Caco-2 (cell line): ENCODE measurements at regions not wholly inside any gene's neighbourhood (a gene's known extent, or its start where the extent isn't known, plus 50 kb on each side); places are given as distances from the start of the nearest gene placed in this dataset.

ENCODE experiments used
- BruUV-seq: library from RNA; stranded (reverse); fragments of 400-500 nt; replicated peaks from 2 replicates; lab custom pipeline; 2021; lab: Mats Ljungman, UMichigan
- CTCF ChIA-PET: fragments of 300-600 bp; sonication (Branson Sonifier 250); formaldehyde crosslinking; loops from one replicate; lab custom pipeline; 2022; ENCODE audit warnings: antibody characterized with exemption; lab: Charles Lee
- POLR2A ChIA-PET: fragments of 300-600 bp; sonication (Branson Sonifier 250); formaldehyde crosslinking; loops from one replicate; lab custom pipeline; 2022; ENCODE audit warnings: antibody characterized with exemption; lab: Charles Lee
- DNase-seq, 2 experiments: peaks; one replicate each; pipeline versions ENCODE4 v3.0.0 to v3.0.0-alpha.2; 2020 to 2022
- H3K27me3 ChIP-seq: replicated peaks from 2 replicates; pipeline ENCODE4 v1.6.0; 2011; ENCODE audit warnings: low read length; ENCODE audit not compliant: control insufficient read depth, insufficient read depth
- H3K36me3 ChIP-seq: 2 replicates; pipeline ENCODE4 v1.5.1; 2011; ENCODE audit warnings: low read length; ENCODE audit not compliant: control insufficient read depth, insufficient read depth
- H3K4me1 ChIP-seq: fragments of 250-450 bp; sonication (Bioruptor Pico); 2 replicates; pipeline ENCODE4 v1.5.1; 2020; ENCODE audit warnings: mild to moderate bottlenecking
- H3K4me3 ChIP-seq: 2 replicates; pipeline ENCODE4 v1.5.1; 2011; ENCODE audit warnings: low read depth, mild to moderate bottlenecking, control low read depth, low read length
- H3K9me3 ChIP-seq: fragments of 250-450 bp; sonication (Bioruptor Pico); 2 replicates; pipeline ENCODE4 v1.5.1; 2020; ENCODE audit warnings: mild to moderate bottlenecking, moderate library complexity
- H3K27ac Mint-ChIP-seq: one replicate; pipeline ENCODE4 v1.8.0; 2022; ENCODE audit warnings: mixed read lengths; ENCODE audit not compliant: unreplicated experiment
- H3K27me3 Mint-ChIP-seq: one replicate; pipeline ENCODE4 v1.8.0; 2022; ENCODE audit warnings: mixed read lengths; ENCODE audit not compliant: insufficient read depth, unreplicated experiment
- H3K36me3 Mint-ChIP-seq: one replicate; pipeline ENCODE4 v1.8.0; 2022; ENCODE audit warnings: mild to moderate bottlenecking, mixed read lengths; ENCODE audit not compliant: insufficient read depth, unreplicated experiment
- H3K4me1 Mint-ChIP-seq: one replicate; pipeline ENCODE4 v1.8.0; 2022; ENCODE audit warnings: low read depth, mixed read lengths; ENCODE audit not compliant: unreplicated experiment
- H3K4me3 Mint-ChIP-seq: one replicate; pipeline ENCODE4 v1.8.0; 2022; ENCODE audit warnings: mild to moderate bottlenecking, moderate library complexity, mixed read lengths; ENCODE audit not compliant: unreplicated experiment
- H3K9me3 Mint-ChIP-seq: one replicate; pipeline ENCODE4 v1.8.0; 2022; ENCODE audit warnings: mixed read lengths; ENCODE audit not compliant: unreplicated experiment
- intact Hi-C: fragments of 100-400 bp; cut with micrococcal nuclease; formaldehyde crosslinking; loops from one replicate; pipeline ENCODE4 v1.10.0; 2022; ENCODE audit not compliant: unreplicated experiment
- TF ChIP-seq, protein P1 (sequence below), 2 experiments: fragments of 200-600 bp in 1 of 2; IDR thresholded peaks; 1 replicate in 1 of 2; 2 replicates in 1 of 2; pipeline versions ENCODE4 v1.5.1 to v1.8.0; 2011 to 2022; ENCODE audit warnings: antibody characterized with exemption in 1 of 2, control low read depth in 1 of 2, inconsistent platforms in 1 of 2, low read depth in 1 of 2, low read length in 1 of 2, mild to moderate bottlenecking in 1 of 2, moderate library complexity in 1 of 2; ENCODE audit not compliant: insufficient read depth in 1 of 2, severe bottlenecking in 1 of 2, unreplicated experiment in 1 of 2

DNA sequence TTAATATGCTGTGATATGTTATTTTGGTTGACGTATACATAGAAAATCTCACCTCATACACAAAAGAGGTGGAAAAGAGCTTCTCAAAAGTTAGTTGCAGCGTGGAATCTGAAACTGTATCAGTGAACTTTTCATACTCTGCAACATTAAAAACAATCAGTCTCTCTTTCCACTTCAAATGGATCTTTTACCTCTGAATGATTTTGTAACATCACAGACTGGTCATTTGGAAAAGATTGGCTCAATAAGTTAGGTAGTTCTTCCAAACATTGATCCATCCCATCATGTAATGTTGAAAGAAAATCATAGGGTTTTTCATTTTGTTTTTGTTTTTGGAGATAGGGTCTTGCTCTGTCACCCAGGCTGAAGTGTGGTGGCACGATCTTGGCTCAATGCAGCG, 131.1 kb downstream of the AHR start:
- ChIA-PET CTCF (no interaction called here), POLR2A (no interaction called here)
- no peaks in the 10 kb centered on the region for H3K4me1 Mint-ChIP-seq
- H3K27me3 ChIP-seq: no peaks in the 10 kb centered on the region
- peaks cover 1% of the 10 kb centered on the region for H3K36me3 ChIP-seq
- peaks cover 11% of the 10 kb centered on the region for H3K9me3 Mint-ChIP-seq
- no peak overlapping the region for H3K4me3 ChIP-seq
- H3K4me1 ChIP-seq: peaks cover 19% of the 10 kb centered on the region
- H3K27me3 Mint-ChIP-seq: no peaks in the 10 kb centered on the region
- no peaks in the 10 kb centered on the region for H3K36me3 Mint-ChIP-seq
- DNase-seq: no peak
- intact Hi-C loops: no loop called here
- TF ChIP-seq, protein P1, sequence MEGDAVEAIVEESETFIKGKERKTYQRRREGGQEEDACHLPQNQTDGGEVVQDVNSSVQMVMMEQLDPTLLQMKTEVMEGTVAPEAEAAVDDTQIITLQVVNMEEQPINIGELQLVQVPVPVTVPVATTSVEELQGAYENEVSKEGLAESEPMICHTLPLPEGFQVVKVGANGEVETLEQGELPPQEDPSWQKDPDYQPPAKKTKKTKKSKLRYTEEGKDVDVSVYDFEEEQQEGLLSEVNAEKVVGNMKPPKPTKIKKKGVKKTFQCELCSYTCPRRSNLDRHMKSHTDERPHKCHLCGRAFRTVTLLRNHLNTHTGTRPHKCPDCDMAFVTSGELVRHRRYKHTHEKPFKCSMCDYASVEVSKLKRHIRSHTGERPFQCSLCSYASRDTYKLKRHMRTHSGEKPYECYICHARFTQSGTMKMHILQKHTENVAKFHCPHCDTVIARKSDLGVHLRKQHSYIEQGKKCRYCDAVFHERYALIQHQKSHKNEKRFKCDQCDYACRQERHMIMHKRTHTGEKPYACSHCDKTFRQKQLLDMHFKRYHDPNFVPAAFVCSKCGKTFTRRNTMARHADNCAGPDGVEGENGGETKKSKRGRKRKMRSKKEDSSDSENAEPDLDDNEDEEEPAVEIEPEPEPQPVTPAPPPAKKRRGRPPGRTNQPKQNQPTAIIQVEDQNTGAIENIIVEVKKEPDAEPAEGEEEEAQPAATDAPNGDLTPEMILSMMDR (IDR thresholded peaks at IDR 0.05; ENCODE audit: insufficient read depth in 1 of 2, low read depth in 1 of 2, low read length in 1 of 2, severe bottlenecking in 1 of 2, unreplicated experiment in 1 of 2): no peak
- no peak overlapping the region for H3K4me3 Mint-ChIP-seq
- H3K9me3 ChIP-seq: peaks cover 7% of the 10 kb centered on the region
- no peak overlapping the region for H3K27ac Mint-ChIP-seq
- BruUV-seq: no TSS peak

DNA sequence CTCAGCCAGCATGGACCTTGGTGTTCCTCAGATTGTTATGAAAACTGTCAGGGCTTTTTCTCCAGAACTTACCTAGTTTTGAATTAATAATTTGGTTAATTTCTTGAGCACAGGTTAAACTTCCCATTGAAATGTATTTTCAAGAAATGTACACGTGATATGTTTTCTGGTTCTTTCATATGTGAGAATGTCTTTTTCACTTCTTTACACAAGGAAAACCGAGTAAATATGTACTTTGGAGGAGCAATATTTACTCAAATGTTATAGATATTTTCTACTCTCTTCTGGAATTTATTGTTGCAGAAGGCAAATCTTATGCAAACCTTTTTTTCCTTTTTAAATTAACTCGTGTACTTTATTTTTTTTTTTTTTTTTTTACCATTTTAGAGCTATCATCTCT, 134.3 kb downstream of the AHR start:
- H3K36me3 Mint-ChIP-seq: no peaks in the 10 kb centered on the region
- no peaks in the 10 kb centered on the region for H3K27me3 Mint-ChIP-seq
- TF ChIP-seq, protein P1 (IDR thresholded peaks at IDR 0.05; ENCODE audit: insufficient read depth in 1 of 2, low read depth in 1 of 2, low read length in 1 of 2, severe bottlenecking in 1 of 2, unreplicated experiment in 1 of 2): no peak
- H3K9me3 Mint-ChIP-seq: peaks cover 21% of the 10 kb centered on the region
- DNase-seq: no peak
- Histone ChIP-seq H3K36me3 (peaks cover 1% of the 10 kb centered on the region), H3K4me1 (peaks cover 19% of the 10 kb centered on the region), H3K9me3 (peaks cover 4% of the 10 kb centered on the region), H3K4me3 (no peak overlapping the region), H3K27me3 (no peaks in the 10 kb centered on the region)
- ChIA-PET POLR2A (interaction anchor here (0.6 kb wide), 1 partner anchor 585 kb away, joined by 4 read pairs; no protein-coding TSS in a partner anchor), CTCF (no interaction called here)
- no peak overlapping the region for H3K27ac Mint-ChIP-seq
- intact Hi-C loops: no loop called here
- BruUV-seq: no TSS peak
- H3K4me1 Mint-ChIP-seq: no peaks in the 10 kb centered on the region
- H3K4me3 Mint-ChIP-seq: no peak overlapping the region

GRCh38 chr7:17434191-17434590, 135.7 kb downstream of the AHR start:
- H3K36me3 ChIP-seq: peaks cover 1% of the 10 kb centered on the region
- no peaks in the 10 kb centered on the region for H3K27me3 ChIP-seq
- no TSS peak for BruUV-seq
- Mint-ChIP-seq H3K4me1 (no peaks in the 10 kb centered on the region), H3K27ac (no peak overlapping the region), H3K36me3 (no peaks in the 10 kb centered on the region), H3K4me3 (no peak overlapping the region), H3K9me3 (peaks cover 13% of the 10 kb centered on the region), H3K27me3 (no peaks in the 10 kb centered on the region)
- H3K4me1 ChIP-seq: peaks cover 23% of the 10 kb centered on the region
- peaks cover 4% of the 10 kb centered on the region for H3K9me3 ChIP-seq
- no peak for DNase-seq
- H3K4me3 ChIP-seq: no peak overlapping the region
- ChIA-PET POLR2A (no interaction called here), CTCF (no interaction called here)
- TF ChIP-seq, protein P1 (IDR thresholded peaks at IDR 0.05; ENCODE audit: insufficient read depth in 1 of 2, low read depth in 1 of 2, low read length in 1 of 2, severe bottlenecking in 1 of 2, unreplicated experiment in 1 of 2): no peak
- intact Hi-C loops: no loop called here
